HepG2 (cell line): ENCODE measurements at regions not wholly inside any gene's neighbourhood (a gene's known extent, or its start where the extent isn't known, plus 50 kb on each side); places are given as distances from the start of the nearest gene placed in this dataset.
A peak's percentile ranks its signal among the peaks of the same experiment; 100 is the strongest.
"Not testable (repeated sequence)": the region's sequence is repeated elsewhere in the genome, so short reads cannot be mapped to it uniquely, and the experiment has no call there.

Experiments used
- CEBPG ChIP-seq: IDR thresholded peaks from 2 replicates; pipeline ENCODE4 v1.6.1; 2016
- CREB1 ChIP-seq, 2 experiments: fragments of 450-650 bp in 1 of 2; IDR thresholded peaks; 2 replicates each; pipeline ENCODE4 v1.6.1; 2016 to 2017; ENCODE audit warnings: control low read depth in 1 of 2, mild to moderate bottlenecking in 1 of 2, missing compliant biosample characterization in 1 of 2, missing genetic modification characterization in 1 of 2
- FOSL2 ChIP-seq: sonication (generic); formaldehyde crosslinking; IDR thresholded peaks from 2 replicates; pipeline ENCODE4 v1.4.0; 2020; ENCODE audit warnings: missing genetic modification reagents
- FOXA3 ChIP-seq: IDR thresholded peaks from 2 replicates; pipeline ENCODE4 v1.6.1; 2016; ENCODE audit warnings: missing genetic modification reagents, missing compliant biosample characterization
- HOXA3 ChIP-seq: sonication (generic); formaldehyde crosslinking; IDR thresholded peaks from 2 replicates; pipeline ENCODE4 v1.5.0; 2020; ENCODE audit warnings: missing genetic modification reagents
- KDM2A ChIP-seq: sonication (generic); formaldehyde crosslinking; IDR thresholded peaks from 2 replicates; pipeline ENCODE4 v1.4.0; 2020; ENCODE audit warnings: low read depth, missing genetic modification reagents, borderline replicate concordance
- MYC ChIP-seq: sonication (generic); formaldehyde crosslinking; IDR thresholded peaks from 2 replicates; pipeline ENCODE4 v1.9.0; 2021; ENCODE audit warnings: missing genetic modification reagents, borderline replicate concordance
- RAD21 ChIP-seq: fragments of 450-650 bp; formaldehyde crosslinking; IDR thresholded peaks from 2 replicates; pipeline ENCODE4 v1.5.0; 2020; ENCODE audit warnings: mild to moderate bottlenecking
- SALL1 ChIP-seq: sonication (generic); formaldehyde crosslinking; IDR thresholded peaks from 2 replicates; pipeline ENCODE4 v1.8.0; 2022; ENCODE audit warnings: mild to moderate bottlenecking, missing genetic modification reagents
- SAP130 ChIP-seq: IDR thresholded peaks from 2 replicates; pipeline ENCODE4 v1.6.1; 2016; ENCODE audit warnings: low read depth
- SMC3 ChIP-seq: IDR thresholded peaks from 2 replicates; pipeline ENCODE4 v1.6.1; 2011; ENCODE audit warnings: low read length, improper control_type of control experiment
- STAG1 ChIP-seq: sonication (generic); formaldehyde crosslinking; IDR thresholded peaks from 2 replicates; pipeline ENCODE4 v1.4.0; 2020; ENCODE audit warnings: missing genetic modification reagents
- ZKSCAN8 ChIP-seq: IDR thresholded peaks from 2 replicates; pipeline ENCODE4 v1.6.1; 2016; ENCODE audit warnings: borderline replicate concordance, missing genetic modification reagents, missing compliant biosample characterization
- ZNF644 ChIP-seq: IDR thresholded peaks from 2 replicates; pipeline ENCODE4 v1.6.1; 2016; ENCODE audit warnings: low read depth
- TF ChIP-seq, protein P1 (sequence below), 2 experiments: sonication (generic) in 1 of 2; formaldehyde crosslinking in 1 of 2; IDR thresholded peaks; 2 replicates each; pipeline versions ENCODE4 v1.6.1 to v1.9.0; 2014 to 2022; ENCODE audit warnings: antibody characterized with exemption in 1 of 2, borderline replicate concordance in 1 of 2, inconsistent platforms in 1 of 2, low read depth in 1 of 2, missing genetic modification reagents in 1 of 2
- TF ChIP-seq, protein P2 (sequence below): IDR thresholded peaks from 2 replicates; pipeline ENCODE4 v1.6.1; 2016; ENCODE audit warnings: low read depth, borderline replicate concordance
- TF ChIP-seq, protein P3 (sequence below): fragments of 450-650 bp; IDR thresholded peaks from 2 replicates; pipeline ENCODE4 v1.6.1; 2016
- TF ChIP-seq, protein P4 (sequence below): sonication (generic); formaldehyde crosslinking; IDR thresholded peaks from 2 replicates; pipeline ENCODE4 v1.4.0; 2020; ENCODE audit warnings: missing genetic modification reagents
- TF ChIP-seq, protein P5 (sequence below): IDR thresholded peaks from 2 replicates; pipeline ENCODE4 v1.6.1; 2016; ENCODE audit warnings: mild to moderate bottlenecking, missing biosample characterization, missing genetic modification reagents

DNA sequence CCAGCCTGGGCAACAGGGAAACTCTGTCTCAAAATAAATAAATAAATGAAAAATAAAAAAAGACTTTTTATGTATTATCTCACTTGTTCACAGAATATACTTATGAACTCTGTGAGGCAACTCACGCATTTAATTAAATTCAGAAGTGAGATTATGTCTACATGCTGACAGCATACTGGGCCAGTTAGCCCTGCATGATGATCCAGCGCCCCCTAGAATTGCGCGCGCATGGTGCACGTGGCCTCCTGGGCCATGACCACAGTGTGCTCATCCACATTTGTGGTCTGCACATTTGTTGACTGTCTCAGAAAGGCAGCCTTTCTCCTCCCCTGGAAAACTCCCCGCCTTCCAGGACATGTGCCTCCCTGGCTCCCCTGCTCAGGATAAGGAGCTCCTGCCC is 64.8 kb upstream of the METTL9 start (continued):
- TF ChIP-seq, protein P1, sequence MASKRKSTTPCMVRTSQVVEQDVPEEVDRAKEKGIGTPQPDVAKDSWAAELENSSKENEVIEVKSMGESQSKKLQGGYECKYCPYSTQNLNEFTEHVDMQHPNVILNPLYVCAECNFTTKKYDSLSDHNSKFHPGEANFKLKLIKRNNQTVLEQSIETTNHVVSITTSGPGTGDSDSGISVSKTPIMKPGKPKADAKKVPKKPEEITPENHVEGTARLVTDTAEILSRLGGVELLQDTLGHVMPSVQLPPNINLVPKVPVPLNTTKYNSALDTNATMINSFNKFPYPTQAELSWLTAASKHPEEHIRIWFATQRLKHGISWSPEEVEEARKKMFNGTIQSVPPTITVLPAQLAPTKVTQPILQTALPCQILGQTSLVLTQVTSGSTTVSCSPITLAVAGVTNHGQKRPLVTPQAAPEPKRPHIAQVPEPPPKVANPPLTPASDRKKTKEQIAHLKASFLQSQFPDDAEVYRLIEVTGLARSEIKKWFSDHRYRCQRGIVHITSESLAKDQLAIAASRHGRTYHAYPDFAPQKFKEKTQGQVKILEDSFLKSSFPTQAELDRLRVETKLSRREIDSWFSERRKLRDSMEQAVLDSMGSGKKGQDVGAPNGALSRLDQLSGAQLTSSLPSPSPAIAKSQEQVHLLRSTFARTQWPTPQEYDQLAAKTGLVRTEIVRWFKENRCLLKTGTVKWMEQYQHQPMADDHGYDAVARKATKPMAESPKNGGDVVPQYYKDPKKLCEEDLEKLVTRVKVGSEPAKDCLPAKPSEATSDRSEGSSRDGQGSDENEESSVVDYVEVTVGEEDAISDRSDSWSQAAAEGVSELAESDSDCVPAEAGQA (IDR thresholded peaks at IDR 0.05; ENCODE audit: low read depth) = peak; percentile 27; the same call in 1 of the 2 replicates
- TF ChIP-seq, protein P1 (CRISPR knock-in tag; IDR thresholded peaks at IDR 0.05; ENCODE audit: borderline replicate concordance) = not testable (repeated sequence)
- TF ChIP-seq CREB1 (IDR thresholded peaks at IDR 0.05) (0 out of 2 replicates have a peak, but pooled peaks have one; percentile 8), CEBPG (CRISPR knock-in tag) (peak; percentile 59), KDM2A (peak; percentile 62; the same call in 1 of the 2 replicates), STAG1 (peak; percentile 86), HOXA3 (CRISPR knock-in tag) (peak; percentile 86), FOSL2 (CRISPR knock-in tag) (peak; percentile 44; the same call in 1 of the 2 replicates), ZKSCAN8 (CRISPR knock-in tag) (0 out of 2 replicates have a peak, but pooled peaks have one; percentile 31), MYC (CRISPR knock-in tag) (peak; percentile 91), SMC3 (0 out of 2 replicates have a peak, but pooled peaks have one; percentile 30), SAP130 (peak; percentile 66), ZNF644 (CRISPR knock-in tag) (0 out of 2 replicates have a peak, but pooled peaks have one; percentile 41), FOXA3 (CRISPR knock-in tag) (peak; percentile 32; the same call in 1 of the 2 replicates), SALL1 (CRISPR knock-in tag) (peak; percentile 27; the same call in 1 of the 2 replicates), RAD21 (peak; percentile 64)
- TF ChIP-seq CREB1 (CRISPR knock-in tag; IDR thresholded peaks at IDR 0.05) = not testable (repeated sequence)
- TF ChIP-seq, protein P2, sequence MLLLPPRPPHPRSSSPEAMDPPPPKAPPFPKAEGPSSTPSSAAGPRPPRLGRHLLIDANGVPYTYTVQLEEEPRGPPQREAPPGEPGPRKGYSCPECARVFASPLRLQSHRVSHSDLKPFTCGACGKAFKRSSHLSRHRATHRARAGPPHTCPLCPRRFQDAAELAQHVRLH (CRISPR knock-in tag) = peak; percentile 47; the same call in 1 of the 2 replicates
- TF ChIP-seq, protein P3, sequence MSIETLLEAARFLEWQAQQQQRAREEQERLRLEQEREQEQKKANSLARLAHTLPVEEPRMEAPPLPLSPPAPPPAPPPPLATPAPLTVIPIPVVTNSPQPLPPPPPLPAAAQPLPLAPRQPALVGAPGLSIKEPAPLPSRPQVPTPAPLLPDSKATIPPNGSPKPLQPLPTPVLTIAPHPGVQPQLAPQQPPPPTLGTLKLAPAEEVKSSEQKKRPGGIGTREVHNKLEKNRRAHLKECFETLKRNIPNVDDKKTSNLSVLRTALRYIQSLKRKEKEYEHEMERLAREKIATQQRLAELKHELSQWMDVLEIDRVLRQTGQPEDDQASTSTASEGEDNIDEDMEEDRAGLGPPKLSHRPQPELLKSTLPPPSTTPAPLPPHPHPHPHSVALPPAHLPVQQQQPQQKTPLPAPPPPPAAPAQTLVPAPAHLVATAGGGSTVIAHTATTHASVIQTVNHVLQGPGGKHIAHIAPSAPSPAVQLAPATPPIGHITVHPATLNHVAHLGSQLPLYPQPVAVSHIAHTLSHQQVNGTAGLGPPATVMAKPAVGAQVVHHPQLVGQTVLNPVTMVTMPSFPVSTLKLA = peak; percentile 63
- TF ChIP-seq, protein P4, sequence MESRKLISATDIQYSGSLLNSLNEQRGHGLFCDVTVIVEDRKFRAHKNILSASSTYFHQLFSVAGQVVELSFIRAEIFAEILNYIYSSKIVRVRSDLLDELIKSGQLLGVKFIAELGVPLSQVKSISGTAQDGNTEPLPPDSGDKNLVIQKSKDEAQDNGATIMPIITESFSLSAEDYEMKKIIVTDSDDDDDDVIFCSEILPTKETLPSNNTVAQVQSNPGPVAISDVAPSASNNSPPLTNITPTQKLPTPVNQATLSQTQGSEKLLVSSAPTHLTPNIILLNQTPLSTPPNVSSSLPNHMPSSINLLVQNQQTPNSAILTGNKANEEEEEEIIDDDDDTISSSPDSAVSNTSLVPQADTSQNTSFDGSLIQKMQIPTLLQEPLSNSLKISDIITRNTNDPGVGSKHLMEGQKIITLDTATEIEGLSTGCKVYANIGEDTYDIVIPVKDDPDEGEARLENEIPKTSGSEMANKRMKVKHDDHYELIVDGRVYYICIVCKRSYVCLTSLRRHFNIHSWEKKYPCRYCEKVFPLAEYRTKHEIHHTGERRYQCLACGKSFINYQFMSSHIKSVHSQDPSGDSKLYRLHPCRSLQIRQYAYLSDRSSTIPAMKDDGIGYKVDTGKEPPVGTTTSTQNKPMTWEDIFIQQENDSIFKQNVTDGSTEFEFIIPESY (CRISPR knock-in tag) = peak; percentile 97
- TF ChIP-seq, protein P5, sequence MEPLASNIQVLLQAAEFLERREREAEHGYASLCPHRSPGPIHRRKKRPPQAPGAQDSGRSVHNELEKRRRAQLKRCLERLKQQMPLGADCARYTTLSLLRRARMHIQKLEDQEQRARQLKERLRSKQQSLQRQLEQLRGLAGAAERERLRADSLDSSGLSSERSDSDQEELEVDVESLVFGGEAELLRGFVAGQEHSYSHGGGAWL (CRISPR knock-in tag) = 0 out of 2 replicates have a peak, but pooled peaks have one; percentile 41
